ENCODE measurements at regions not wholly inside any gene's neighbourhood (a gene's known extent, or its start where the extent isn't known, plus 50 kb on each side); places are given as distances from the start of the nearest gene placed in this dataset.

GRCh38 chr20:60286764-60287163, 328.5 kb downstream of the CDH26 start:
- Histone ChIP-seq H3K4me2 (no peak overlapping the region), H3K4me1 (ENCODE audit: control insufficient read depth in 1 of 2, insufficient read depth in 2 of 2, low read depth in 1 of 2, low read length in 1 of 2) (no peaks in the 10 kb centered on the region), H3K9ac (no peak overlapping the region), H2AFZ (ENCODE audit: low read depth) (no peak overlapping the region), H3F3A (replicated peaks; ENCODE audit: insufficient read depth) (no peaks in the 10 kb centered on the region), H3K36me3 (replicated peaks in 1 of 2; ENCODE audit: control insufficient read depth in 1 of 2, insufficient read depth in 2 of 2, low read length in 1 of 2) (no peaks in the 10 kb centered on the region), H3K27me3 (ENCODE audit: insufficient read depth) (no peaks in the 10 kb centered on the region), H3K9me2 (no peaks in the 10 kb centered on the region), H3K27ac (ENCODE audit: low read depth in 2 of 2, low read length in 1 of 2) (no peak overlapping the region), H4K20me1 (ENCODE audit: insufficient read depth) (no peaks in the 10 kb centered on the region), H3K9me3 (no peaks in the 10 kb centered on the region; the same call in 1 of the 2 replicates), H3K79me2 (ENCODE audit: insufficient read depth) (no peaks in the 10 kb centered on the region), H3K4me3 (ENCODE audit: low read depth in 2 of 2, low read length in 1 of 2) (no peak overlapping the region)
- DNase-seq, result no peak
- 51% methylated on average over 3 of the region's 3 CpGs for WGBS (ENCODE audit: low lambda C conversion rate)
- TF ChIP-seq RAD21 (IDR thresholded peaks at IDR 0.05; ENCODE audit: low read length), result no peak
- no peak for TF ChIP-seq REST (IDR thresholded peaks at IDR 0.05; ENCODE audit: low read depth, low read length)
- no peak for TF ChIP-seq FOXM1 (IDR thresholded peaks at IDR 0.05; ENCODE audit: low read depth)
- no peak for TF ChIP-seq USF2 (IDR thresholded peaks at IDR 0.05; ENCODE audit: borderline replicate concordance, low read depth, low read length)
- TF ChIP-seq EP300 (IDR thresholded peaks at IDR 0.05; ENCODE audit: borderline replicate concordance in 1 of 2, low read depth in 1 of 2, low read length in 1 of 2), result no peak
- no peak for TF ChIP-seq SIN3A (IDR thresholded peaks at IDR 0.05; ENCODE audit: borderline replicate concordance, low read depth, low read length)
- TF ChIP-seq USF1 (IDR thresholded peaks at IDR 0.05; ENCODE audit: borderline replicate concordance, low read depth), result no peak
- no peak for TF ChIP-seq RCOR1 (IDR thresholded peaks at IDR 0.05; ENCODE audit: low read length)
- no peak for TF ChIP-seq MAX (IDR thresholded peaks at IDR 0.05; ENCODE audit: low read depth)
- no peak for TF ChIP-seq FOXJ3 (CRISPR knock-in tag; IDR thresholded peaks at IDR 0.05)
- CTCF ChIA-PET, result interaction anchor here (1.2 kb wide), 1 partner anchor 14 kb away, joined by 5 read pairs; no protein-coding TSS in a partner anchor
- POLR2A ChIA-PET, result no interaction called here

- no peaks in the 10 kb centered on the region for H3K9me2 ChIP-seq
- no peaks in the 10 kb centered on the region for H3K79me2 ChIP-seq (ENCODE audit: insufficient read depth)
- no peaks in the 10 kb centered on the region for H3K4me1 ChIP-seq (ENCODE audit: control insufficient read depth in 1 of 2, insufficient read depth in 2 of 2, low read depth in 1 of 2, low read length in 1 of 2)
- H3K36me3 ChIP-seq (replicated peaks in 1 of 2; ENCODE audit: control insufficient read depth in 1 of 2, insufficient read depth in 2 of 2, low read length in 1 of 2), result no peaks in the 10 kb centered on the region
- no peaks in the 10 kb centered on the region for H3K27me3 ChIP-seq (ENCODE audit: insufficient read depth)
- 0% methylated on average over 2 of the region's 2 CpGs for WGBS (ENCODE audit: low lambda C conversion rate)
- H3K4me2 ChIP-seq, result no peak overlapping the region
- no peak for DNase-seq
- ChIA-PET POLR2A (no interaction called here), CTCF (interaction anchor here (0.8 to 1.5 kb wide), 2 partner anchors 17 to 79 kb away, joined by 3 to 4 read pairs; no protein-coding TSS in a partner anchor)
- no peak overlapping the region for H3K27ac ChIP-seq (ENCODE audit: low read depth in 2 of 2, low read length in 1 of 2)
- H3F3A ChIP-seq (replicated peaks; ENCODE audit: insufficient read depth), result no peaks in the 10 kb centered on the region
- H3K9ac ChIP-seq, result no peak overlapping the region
- no peaks in the 10 kb centered on the region for H4K20me1 ChIP-seq (ENCODE audit: insufficient read depth)
- H2AFZ ChIP-seq (ENCODE audit: low read depth), result no peak overlapping the region
- H3K4me3 ChIP-seq (ENCODE audit: low read depth in 2 of 2, low read length in 1 of 2), result no peak overlapping the region
- H3K9me3 ChIP-seq, result no peaks in the 10 kb centered on the region; the same call in 1 of the 2 replicates
- TF ChIP-seq GATA2 (CRISPR knock-in tag; IDR thresholded peaks at IDR 0.05) (no peak), ZBTB33 (IDR thresholded peaks at IDR 0.05; ENCODE audit: borderline replicate concordance, low read depth) (no peak), RFX5 (IDR thresholded peaks at IDR 0.05; ENCODE audit: low read length) (no peak), REST (IDR thresholded peaks at IDR 0.05; ENCODE audit: low read depth, low read length) (no peak), YY1 (IDR thresholded peaks at IDR 0.05; ENCODE audit: low read depth) (no peak), TEAD4 (IDR thresholded peaks at IDR 0.05; ENCODE audit: borderline replicate concordance, insufficient read depth) (no peak), SIN3A (IDR thresholded peaks at IDR 0.05; ENCODE audit: borderline replicate concordance, low read depth, low read length) (no peak)
These were observed 330.7 kb downstream of the CDH26 start for GRCh38 chr20:60288945-60289344.

All from SK-N-SH (cell line).